HG03039 (cell line): ENCODE measurements at regions not wholly inside any gene's neighbourhood (a gene's known extent, or its start where the extent isn't known, plus 50 kb on each side); places are given as distances from the start of the nearest gene placed in this dataset.
A peak's percentile ranks its signal among the peaks of the same experiment; 100 is the strongest.
"Not testable (repeated sequence)": the region's sequence is repeated elsewhere in the genome, so short reads cannot be mapped to it uniquely, and the experiment has no call there.

Source experiments
- ATAC-seq: cut with Tn5 transposase; IDR thresholded peaks from one replicate; pipeline ENCODE4 v1.9.1; 2021; ENCODE audit warnings: mild to moderate bottlenecking, moderate library complexity; ENCODE audit not compliant: unreplicated experiment

DNA sequence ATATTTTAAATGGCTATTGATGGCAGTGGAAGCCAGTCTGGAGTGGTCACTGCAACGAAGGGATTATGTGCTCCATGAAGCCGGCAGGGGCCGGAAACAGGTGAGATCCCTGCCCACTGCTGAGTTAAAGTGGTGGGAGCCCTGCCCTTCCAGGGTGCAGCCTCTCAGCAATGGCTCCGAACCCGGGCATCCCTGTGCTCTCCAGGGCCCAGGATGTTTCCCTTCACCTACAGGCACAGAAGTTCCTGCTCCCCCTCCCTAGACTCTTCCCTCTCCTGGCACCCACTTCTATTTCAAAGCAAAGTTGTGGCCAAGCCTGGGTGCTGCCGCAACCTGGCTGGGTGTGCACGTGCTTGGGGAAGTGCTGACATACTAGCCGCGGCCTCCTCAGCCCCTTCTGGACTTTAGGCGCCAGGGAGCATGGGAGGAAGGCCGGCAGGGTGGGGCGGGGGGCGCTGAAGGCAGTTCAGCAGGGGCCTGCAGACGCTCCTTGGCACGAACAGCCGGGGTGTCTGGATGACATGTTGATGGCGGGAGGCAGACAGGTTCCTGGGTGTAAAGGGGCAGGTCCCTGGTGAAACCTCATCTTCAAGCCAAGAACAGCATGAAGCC is 452.3 kb downstream of the HTR1B start:
- ATAC-seq, result no peak

DNA sequence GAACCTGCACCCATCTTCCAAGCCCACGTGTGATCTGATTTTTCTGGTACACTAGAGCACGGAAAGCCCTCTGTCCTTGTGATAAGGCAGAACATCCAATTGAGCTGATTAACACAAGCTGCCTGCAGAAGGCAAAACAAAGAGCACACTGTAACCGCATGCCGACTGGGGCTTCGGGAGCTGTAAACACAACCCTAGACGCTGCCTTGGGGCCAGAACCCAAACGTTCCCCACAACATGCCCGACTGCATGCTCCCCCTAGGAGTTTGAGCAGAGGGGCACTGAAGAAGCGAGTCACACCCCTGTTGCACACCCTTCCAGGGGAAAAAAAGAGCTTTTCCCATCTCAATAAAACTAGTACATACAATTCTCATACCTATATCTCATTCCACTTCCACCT is 470.7 kb downstream of the HTR1B start:
- ATAC-seq, result no peak

DNA sequence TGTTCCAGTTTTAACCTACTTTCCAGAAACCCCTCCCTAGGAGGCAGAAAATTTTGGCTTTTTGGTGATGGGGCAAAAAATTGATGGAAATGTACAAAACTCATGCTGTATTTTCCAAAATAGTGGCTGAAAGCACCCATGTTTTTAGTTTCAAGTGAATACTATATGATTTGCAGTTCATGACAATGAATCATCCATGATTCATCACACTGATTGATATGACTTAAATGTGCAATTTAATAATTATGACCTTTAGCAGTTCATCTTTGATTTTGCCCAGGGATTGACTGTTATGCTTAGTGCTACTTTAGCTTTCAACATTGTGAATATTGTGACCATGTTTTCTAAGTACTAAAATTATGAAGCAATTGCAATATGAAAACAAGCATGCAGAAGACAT is 478.7 kb downstream of the HTR1B start:
- no peak for ATAC-seq

GRCh38 chr6:76982476-76983199 is 480.7 kb downstream of the HTR1B start:
- no peak for ATAC-seq

DNA sequence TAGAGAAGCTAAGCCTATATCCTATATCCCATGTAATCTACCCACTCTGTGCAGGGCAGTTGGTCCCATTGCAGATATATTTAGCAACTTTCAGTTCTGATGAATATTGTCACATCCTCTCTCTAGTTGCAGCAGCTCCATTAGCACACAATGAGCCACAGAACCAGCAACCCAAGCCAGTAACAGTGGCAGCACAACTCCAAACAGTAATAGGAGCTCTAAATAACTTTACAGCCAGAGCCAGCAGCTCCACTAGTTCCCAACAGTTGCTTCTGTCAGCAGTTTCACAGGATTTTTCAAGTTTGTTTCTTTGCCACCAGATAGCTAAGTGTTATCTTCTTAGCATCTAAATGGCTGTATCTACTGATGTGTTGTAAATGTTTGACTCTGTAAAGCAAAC is 490.8 kb downstream of the HTR1B start:
- ATAC-seq, result no peak

- not testable (repeated sequence) for ATAC-seq
These were observed 504.1 kb downstream of the HTR1B start for GRCh38 chr6:76959177-76959576.

GRCh38 chr6:76942203-76942966 is 520.9 kb downstream of the HTR1B start:
- ATAC-seq, result no peak

GRCh38 chr6:76940191-76940590 is 523.1 kb downstream of the HTR1B start:
- ATAC-seq, result no peak

DNA sequence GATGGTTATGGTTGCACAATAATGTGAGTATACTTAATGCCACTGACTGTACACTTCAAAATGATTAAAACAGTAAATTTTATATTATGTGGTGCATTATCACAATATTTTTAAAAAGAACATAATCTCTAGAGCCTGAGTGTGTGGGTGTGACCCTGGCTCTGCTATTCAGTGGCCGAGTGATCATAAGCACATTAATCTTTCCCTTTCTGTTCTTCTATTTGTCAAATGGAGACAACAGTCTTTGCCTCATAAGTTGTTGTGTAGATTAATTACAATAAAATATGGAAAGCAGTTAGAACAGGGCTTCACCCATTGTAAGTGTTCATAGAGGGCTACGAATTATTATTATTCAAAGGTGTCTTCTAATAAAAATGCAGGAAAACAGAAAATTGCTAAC is 548.6 kb downstream of the HTR1B start:
- ATAC-seq, result no peak

DNA sequence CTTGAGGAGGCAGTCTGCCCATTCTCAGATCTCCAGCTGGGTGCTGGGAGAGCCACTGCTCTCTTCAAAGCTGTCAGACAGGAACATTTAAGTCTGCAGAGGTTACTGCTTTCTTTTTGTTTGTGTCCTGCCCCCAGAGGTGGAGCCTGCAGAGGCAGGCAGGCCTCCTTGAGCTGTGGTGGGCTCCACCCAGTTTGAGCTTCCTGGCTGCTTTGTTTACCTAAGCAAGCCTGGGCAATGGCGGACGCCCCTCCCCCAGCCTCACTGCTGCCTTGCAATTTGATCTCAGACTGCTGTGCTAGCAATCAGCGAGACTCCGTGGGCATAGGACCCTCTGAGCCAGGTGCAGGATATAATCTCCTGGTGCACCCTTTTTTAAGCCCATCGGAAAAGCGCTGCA is 557.8 kb downstream of the HTR1B start:
- ATAC-seq, result not testable (repeated sequence)

DNA sequence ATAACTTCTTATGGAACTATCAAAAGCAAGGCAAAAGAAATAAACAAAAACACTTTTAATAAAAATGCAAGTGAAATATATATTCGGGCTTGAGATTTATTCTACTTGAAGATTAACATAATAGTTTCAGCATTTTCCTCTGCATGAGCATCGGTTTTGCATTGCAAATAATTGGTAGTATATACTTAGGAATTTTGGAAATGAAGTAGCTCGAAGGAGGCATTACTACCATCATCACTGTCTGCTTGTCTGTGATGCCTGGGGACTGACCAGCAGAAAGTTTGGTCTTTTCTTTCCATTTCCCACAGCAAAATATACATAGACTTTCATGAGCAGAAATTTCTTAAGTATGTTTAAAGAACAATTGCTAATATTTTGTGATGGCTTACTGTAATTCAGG is 570.7 kb downstream of the HTR1B start:
- ATAC-seq, result no peak

DNA sequence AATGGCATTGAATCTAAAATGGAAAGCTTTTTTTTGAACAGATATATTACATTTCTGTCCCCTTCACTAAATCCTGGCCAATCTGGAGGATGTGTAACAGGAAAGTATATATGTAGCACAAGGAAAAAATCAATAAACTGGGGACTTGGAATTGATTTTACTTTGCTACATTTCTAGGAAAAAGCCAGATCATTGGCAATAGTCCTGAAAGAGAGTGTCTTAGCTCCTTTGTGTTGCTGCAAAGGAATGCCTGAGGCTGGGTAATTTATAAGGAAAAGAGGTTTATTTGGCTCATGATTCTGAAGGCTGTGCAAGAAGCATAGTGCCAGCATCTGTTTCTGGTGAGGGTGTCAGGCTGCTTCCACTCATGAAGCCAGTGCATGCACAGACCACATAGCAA is 574.9 kb downstream of the HTR1B start:
- ATAC-seq, result no peak

GRCh38 chr6:76886900-76887299 is 576.4 kb downstream of the HTR1B start:
- ATAC-seq, result no peak

- no peak for ATAC-seq
These were observed 577.4 kb downstream of the HTR1B start for GRCh38 chr6:76885861-76886301.

DNA sequence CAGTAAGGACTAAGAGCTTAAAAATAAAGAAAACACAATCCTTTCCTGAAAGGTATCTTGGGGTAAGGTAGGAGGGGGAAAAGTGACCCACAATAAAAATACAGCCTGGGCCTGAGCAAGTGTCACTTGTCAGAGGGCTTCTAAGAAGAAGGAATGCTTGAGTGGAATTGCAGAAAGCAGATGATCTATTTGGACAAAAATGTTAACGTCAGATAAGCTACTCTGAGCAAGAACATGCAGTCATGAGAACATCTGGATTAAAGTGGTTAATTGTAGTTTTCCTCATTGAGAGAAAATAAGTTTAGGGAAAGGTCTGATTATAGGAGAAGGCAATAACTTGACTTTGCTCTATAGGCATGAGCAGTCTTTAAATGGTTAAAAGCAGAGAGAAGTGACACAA is 581.9 kb downstream of the HTR1B start:
- ATAC-seq, result no peak

- no peak for ATAC-seq
These were observed 586.3 kb downstream of the HTR1B start for GRCh38 chr6:76876922-76877553.

DNA sequence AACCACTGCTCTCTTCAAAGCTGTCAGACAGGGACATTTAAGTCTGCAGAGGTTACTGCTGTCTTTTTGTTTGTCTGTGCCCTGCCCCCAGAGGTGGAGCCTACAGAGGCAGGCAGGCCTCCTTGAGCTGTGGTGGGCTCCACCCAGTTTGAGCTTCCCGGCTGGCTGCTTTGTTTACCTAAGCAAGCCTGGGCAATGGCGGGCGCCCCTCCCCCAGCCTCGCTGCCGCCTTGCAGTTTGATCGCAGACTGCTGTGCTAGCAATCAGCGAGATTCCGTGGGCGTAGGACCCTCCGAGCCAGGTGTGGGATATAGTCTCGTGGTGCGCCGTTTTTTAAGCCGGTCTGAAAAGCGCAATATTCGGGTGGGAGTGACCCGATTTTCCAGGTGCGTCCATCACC is 586.9 kb downstream of the HTR1B start:
- ATAC-seq, result not testable (repeated sequence)

DNA sequence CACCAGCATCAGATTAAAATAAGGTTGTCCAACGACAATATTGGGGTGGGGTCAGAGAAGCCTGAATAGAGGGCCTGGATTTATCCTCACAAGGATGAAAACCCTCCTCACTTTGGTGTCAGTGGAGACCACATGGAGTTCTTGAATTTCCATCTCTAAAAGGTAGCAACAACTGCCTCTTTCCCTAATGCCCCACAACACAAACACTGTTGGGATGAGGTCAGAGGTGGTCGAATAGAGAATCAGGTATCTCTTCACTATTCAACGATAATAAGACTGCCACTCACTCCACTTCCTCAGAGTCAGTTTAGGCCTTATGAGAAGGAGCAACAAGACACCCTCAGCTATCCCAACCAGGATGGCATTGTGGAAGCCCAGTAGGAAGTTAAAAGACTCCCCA is 596.1 kb downstream of the HTR1B start:
- no peak for ATAC-seq

DNA sequence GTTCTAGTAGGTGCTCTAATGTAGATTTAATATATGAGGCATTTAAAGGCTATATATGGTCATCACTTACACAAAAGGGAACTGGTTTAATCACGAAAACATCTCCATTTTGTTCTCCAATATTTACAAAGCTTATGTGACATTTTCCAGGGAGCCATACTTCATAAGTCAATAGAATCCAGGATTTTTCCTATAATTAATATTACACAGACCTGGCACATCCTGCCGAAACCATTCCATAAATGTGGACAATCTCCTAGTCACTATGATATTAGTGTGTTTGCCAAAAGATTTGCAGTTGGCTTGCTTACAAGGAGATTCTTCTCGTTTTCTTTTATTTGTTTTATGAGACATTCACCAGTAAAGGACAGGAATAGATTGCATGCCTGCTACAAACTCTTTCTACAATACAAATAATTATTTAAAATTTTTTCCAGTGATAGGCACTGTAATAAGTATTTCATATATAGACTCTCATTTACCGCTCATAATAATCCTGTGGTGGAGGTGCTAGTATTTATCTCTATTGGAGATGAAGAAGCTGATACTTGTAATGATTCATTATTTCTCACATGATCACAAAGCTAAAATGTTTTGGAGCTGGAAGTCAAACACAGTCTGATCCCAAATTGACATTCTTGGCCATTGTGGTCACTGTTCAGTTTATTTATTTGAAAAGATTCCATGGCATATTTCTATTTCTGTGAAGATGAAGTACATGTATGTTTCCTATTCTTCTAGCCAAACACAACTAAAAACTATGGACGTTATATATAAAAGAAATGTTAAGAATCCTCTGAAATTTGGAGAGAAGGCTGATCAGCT is 597.0 kb downstream of the HTR1B start:
- ATAC-seq, result no peak

- ATAC-seq, result no peak
These were observed 600.4 kb downstream of the HTR1B start for GRCh38 chr6:76862936-76863335.

DNA sequence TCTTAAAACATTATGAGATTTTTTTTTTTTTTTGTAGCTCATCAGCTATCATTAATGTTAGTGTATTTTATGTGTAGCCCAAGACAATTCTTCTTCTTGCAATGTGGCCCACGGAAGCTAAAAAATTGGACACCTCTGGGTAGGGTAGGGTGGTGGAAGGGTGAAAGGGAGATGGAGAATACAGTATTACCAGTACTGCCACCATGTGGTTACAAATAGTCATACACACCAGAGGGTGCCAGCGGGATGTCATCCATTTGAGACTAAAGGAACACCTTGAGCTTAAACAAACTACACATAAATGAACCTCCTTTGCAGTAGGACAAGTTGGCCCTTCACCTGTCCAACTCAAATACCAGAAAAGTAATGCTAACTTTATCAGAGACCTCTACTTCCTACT is 601.9 kb downstream of the HTR1B start:
- peak; percentile 90 for ATAC-seq
